HG02642 (cell line): ENCODE measurements at regions not wholly inside any gene's neighbourhood (a gene's known extent, or its start where the extent isn't known, plus 50 kb on each side); places are given as distances from the start of the nearest gene placed in this dataset.

Source experiments
- ATAC-seq: cut with Tn5 transposase; IDR thresholded peaks from one replicate; pipeline ENCODE4 v1.9.1; 2021; ENCODE audit warnings: mild to moderate bottlenecking; ENCODE audit not compliant: unreplicated experiment, poor library complexity

DNA sequence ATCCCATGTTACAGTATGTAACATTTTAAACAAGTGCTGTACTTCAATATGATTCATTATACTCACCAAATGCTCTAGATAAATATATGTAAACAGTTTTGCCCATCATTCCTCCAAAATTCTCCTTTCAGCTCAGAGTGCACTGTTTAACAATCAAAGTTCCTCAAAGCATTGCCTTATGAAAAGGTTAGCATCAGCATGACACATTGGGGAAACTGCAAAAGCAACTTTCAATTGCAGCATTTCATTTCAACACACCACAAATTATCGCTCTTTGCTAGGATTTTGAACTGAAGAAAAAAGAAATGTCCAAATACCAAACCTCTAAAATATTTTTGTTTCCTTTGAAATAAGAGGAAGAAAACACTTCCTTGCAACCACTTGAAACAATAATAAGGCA lies 413.2 kb downstream of the FLRT2 start:
- ATAC-seq, result no peak

DNA sequence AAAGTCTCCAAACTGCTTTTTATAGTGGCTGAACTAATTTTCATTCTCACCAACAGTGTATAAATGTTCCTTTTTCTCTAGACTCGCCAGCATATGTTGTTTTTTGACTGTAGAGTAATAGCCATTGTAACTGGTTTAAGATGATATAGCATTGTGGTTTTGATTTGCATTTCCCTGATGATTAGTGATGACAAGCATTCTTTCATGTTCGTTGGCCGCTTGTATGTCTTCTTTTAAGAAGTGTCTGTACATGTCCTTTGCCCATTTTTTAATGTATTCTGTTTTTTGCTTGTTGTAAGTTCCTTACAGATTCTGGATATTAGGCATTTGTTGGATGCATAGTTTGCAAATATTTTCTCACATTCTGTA lies 404.9 kb downstream of the FLRT2 start:
- peak; percentile 46 for ATAC-seq

DNA sequence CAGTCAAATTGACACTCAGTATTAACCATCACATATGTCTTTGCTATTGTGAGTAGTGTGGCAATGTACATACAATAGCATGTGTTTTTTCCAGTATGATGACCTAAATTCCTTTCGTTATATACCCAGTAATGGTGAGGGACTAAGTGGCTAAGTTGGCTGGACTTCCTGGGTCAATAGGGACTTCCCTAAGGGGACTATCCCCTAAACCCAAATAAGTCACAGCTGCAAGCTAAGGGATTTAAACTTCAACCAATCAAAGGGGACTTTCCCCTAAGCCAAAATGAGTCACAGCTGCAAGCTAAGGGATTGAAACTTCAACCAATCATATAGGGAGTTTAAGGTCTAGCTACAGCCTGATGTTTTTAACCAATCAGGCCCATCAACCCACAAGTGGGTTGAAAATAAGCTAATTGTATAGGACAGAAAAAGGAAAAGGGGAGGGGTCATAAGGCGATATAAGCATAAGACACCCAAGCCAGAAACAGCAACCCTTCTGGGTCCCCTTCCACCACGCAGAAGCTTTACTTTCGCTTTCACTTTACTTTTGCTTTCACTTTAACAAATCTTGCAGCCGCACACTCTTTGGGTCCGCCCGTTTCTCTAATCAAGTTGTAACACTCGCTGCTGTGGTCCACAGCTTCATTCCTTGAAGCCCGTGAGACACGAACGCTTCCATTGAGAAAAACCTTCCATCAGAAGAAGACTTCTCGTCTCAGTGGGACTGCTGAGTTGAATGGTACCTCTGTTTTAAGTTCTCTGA lies 404.4 kb downstream of the FLRT2 start:
- peak; percentile 92 for ATAC-seq

DNA sequence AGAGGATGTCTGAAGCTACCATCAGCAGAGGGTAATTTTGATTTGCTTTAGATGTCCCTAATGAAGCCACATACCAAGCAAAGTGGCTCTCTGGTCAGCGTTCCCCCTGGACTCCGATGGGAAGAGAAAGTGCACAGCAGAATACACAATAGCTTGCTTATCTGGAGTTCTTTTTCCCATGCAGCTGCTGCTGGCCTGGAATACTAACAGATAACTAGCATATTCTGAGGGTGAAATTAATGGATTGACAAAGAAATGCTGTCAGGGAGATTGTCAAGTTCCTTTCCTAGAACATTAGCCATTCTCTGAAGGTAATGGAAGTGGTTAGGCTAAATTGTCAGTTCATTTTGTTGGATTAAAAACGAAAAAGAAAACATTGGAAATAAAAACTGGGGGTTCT lies 391.3 kb downstream of the FLRT2 start:
- ATAC-seq, result no peak

DNA sequence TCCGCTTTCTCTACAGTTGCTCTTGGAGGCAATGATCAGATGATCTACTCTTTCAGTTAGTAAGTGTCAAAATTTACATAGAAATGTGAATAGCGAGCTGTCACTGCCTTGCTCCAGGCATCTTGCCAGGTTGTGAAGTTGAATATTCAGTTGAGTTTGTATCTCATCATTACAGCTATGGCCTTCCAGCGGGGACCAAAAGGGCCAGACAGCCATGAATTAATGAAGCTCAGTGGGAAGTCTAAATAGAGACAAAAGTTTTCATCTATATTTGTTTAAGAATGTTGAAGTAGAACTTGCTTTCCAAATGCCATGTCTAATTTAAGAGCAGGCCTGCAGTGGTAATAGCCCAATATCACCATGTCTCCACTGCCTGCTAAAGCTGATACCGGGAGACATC lies 387.8 kb downstream of the FLRT2 start:
- ATAC-seq, result no peak

DNA sequence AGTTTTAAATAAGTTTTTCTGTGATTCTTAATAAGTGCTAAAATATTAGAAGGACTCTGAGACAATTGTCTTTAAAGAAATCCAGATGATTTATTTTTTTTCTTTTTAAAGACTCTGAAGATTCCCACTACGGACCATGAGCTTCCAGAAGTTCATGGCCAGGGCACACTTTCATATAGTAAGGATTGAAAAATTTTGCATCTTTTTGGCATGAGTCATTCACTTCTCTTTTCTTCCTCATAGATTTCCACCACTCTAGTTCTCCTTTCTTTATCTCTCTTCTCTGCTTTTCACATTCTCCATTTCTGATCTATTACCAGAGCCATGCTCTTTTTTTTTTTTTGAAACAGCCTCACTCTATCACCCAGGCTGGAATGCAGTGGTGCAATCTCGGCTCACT lies 385.8 kb downstream of the FLRT2 start:
- ATAC-seq, result no peak

DNA sequence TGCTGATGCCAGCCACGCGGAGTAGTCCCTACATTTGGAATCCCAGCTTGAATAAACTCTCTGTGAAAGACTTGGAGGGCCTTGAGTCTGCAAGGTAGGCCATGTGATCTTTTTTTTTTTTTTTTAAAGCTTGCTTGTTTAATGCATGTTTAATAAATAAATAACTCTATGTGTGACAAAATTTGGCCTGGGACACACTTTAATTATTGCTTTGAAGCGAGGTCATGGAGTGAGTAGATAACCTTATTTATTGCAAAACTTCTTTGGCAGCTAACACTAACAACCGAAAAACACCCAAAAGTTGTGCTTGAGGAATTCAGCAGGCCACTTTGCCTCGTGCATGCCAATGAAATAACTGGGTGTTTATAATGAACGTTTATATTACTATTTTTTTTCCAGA lies 382.2 kb downstream of the FLRT2 start:
- ATAC-seq, result no peak

DNA sequence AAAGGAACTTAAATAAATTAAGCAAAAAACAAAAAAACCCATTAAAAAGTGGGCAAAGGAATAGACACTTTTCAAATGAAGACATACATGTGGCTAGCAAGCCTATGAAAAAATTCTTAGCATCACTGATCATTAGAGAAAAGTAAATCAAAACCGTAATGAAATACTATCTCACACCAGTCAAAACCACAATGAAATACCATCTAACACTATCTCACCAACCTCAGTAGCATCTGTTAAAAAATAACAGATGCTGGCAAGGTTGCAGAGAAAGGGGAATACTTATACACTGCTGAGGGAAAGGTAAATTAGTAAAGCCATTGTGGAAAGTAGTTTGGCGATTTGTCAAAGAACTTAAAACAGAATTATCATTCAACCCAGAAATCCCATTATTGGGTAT lies 381.1 kb downstream of the FLRT2 start:
- no peak for ATAC-seq

DNA sequence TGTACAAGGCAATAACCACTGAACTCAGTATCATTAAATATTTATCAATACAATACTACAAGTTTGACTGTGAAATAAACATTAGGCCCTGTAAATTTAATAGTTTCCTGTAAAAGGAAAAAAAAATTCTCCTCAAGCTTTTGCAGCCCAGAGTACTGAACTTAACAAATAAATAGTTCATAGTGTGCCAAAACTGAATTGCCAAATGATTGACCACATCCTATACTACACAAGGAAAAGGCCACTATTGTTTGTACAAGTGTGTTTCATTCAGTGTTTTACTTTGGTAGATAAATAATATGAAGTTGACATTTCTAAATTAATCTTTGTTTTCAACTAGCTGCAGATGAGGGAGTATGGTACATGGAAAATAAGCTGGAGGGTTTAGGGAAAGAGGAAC lies 379.6 kb downstream of the FLRT2 start:
- no peak for ATAC-seq

DNA sequence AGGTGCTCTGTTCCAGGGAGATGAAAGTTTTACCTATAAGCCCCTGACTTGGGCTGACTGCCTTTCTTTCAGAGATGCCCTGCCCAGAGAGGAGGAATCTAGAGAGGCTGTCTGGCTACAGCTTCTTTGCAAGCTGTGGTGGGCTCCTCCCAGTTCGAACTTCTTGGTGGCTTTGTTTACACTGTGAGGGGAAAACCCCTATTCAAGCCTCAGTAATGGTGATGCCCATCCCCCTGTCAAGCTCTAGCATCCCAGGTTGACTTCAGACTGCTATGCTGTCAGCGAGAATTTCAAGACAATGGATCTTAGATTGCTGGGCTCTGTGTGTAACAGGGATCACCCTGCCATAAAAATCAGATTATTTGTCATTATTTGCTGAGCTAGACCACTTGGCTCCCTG lies 377.6 kb downstream of the FLRT2 start:
- ATAC-seq, result no peak

DNA sequence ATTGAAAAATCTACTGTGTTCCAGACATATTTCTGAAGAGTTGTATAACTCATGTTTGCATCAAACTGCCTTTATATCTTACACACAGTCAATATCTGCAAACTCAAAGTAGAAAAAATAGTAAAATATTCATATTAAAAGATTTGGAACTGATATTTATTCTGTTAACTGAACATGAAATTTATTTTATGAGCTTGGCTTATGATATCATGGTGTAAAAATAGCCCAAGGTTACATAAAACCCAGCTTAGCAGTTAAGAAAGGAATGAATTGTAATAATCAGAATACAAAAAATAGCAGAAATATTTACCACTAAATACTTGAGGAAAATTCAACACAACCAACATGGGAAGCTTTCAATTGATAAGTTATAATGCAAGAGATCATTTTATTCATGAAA lies 367.9 kb downstream of the FLRT2 start:
- ATAC-seq, result no peak

DNA sequence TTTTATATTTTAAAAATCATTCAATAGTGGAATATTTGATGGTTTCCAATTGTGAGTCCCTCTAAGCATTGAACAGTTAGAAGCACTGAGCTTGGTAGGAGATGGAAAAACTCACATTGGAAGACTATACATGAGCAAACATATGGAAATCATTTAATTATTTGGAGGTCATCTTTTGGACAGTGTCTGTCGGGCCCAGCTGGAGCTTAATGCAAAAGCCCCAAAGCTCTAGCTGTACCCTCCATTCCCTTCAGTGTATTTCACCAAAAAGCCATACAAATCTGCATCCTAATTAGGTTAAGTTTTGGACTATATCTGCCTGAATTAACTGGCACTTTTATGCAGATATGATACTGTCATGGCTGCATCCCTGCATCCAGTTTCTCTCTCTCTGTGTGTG lies 365.7 kb downstream of the FLRT2 start:
- ATAC-seq, result no peak

DNA sequence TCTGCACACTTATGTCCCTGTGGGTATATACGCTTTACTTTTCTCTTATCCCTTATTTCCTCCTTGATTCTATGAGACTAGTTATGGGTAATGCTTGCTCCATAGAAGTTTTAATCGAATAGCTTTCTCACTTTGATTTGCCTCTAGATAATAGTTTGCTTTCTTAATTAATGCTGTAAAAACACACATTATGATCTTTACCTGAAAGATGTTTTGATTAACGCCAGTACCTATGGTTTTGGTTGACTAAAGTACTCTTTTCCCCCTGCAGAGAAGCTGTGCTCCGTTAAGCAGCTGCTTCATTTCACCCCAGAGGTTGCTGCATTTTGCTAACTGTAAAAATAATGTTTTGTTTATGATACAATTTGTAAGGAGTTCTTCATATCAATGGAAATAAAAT lies 362.3 kb downstream of the FLRT2 start:
- no peak for ATAC-seq

DNA sequence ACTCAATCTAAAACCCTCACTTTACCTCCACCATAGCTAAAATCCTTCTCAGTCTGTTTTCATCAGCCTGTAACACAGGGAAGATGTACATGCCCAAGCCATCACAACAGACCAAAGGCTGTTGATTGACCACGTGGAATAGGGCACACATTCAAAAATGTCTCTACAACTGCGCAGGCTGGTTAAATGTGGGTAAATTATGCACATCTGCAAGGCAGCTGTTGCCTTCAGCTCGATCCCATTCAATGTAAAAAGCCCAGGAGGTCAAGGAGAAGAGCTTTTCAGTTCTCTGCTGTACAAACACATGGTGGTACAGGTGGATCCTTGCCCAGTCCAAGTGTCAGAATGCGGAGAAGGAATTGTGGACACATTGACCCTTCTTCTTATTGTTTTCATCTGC lies 354.0 kb downstream of the FLRT2 start:
- ATAC-seq, result no peak

DNA sequence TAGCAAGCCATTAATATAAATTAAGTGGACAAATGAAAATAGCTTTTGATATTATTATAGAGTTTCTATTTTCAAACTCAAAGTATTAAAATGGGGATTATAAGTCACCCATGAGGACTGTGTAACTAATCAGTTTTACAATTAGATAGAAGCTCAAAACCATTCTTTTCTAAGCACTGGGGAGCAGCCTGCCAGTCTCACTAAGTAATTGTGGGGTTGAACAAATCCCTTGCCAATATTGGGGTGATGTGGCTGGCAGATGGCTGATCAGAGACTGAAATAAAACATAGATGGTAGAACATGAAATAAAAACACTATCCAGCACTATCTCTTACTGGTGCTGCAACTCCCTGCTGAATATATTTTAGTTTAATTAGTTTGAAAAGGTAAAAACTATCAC lies 353.2 kb downstream of the FLRT2 start:
- ATAC-seq, result no peak

DNA sequence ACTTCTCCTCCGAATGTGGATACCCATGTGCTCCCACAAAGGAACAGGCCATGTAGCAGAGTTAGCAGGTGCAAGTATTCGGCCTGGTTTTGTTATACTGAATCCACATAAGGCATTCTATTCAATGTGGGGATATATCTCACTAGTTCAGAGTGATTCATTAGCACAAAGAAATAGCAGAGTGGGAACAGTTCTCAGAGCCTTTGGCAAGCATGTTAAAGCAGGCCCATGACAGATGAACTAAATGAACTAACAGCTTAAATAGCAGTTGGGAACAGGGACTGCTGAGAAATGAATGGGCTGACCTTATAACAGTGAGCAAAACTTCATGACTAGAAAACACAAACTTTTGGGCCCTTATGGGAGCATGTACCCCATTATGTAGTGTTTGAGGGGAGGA lies 352.0 kb downstream of the FLRT2 start:
- ATAC-seq, result no peak

DNA sequence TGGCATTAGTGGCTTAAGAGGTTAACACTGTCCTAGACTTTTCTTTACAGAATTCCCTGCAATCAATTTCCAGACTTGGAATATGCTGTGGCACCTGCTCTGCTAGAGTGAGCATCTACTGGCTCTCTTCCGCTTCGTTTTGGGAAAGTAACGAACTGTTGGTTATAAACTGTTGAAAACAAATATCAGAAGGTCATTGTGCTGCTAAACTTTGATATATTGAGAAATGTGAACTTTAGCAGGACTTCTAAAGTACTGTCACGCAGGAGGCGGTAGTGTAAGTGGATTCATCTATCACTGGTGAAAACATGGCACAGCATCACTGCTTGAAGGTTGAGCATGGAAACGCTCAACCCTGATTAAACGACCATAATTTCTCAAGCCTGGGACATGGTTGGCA lies 348.9 kb downstream of the FLRT2 start:
- ATAC-seq, result no peak

DNA sequence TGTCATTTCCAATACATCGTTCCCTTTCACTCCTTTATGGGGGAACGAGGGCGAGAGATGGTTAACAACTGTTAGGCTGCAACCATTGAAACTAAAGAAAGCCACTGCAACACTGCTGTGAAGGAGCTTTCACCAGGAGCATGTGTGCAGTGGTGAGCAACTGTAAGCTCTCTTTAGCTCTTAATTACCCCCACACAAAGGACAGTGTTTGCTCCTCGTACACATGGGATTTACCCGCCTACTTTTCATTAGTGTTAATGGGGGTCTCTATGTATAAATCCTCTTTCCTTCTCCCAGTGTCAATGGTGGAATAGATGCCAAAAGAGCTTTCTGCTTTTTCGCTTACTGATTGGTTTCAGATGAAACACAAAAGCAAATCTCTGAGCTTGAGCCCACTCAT lies 343.1 kb downstream of the FLRT2 start:
- no peak for ATAC-seq

DNA sequence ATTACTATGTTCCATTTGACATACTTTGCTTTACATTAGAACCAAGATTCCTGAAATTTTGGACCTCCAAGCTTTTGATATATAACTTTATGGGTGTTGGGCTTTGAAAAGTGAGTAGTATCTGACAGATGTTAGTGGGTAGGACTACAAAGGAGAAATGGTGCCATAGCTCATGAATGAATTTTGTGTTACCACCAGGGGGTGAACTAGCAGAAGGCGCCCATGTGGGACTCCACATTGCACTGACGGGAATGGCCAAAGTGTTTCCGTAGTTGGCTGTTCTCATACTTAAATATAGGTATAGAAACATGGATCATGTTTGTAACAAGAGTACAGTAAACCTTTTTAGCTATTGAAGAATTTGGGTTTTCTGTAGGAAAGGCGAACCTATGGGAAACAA lies 337.5 kb downstream of the FLRT2 start:
- ATAC-seq, result no peak

DNA sequence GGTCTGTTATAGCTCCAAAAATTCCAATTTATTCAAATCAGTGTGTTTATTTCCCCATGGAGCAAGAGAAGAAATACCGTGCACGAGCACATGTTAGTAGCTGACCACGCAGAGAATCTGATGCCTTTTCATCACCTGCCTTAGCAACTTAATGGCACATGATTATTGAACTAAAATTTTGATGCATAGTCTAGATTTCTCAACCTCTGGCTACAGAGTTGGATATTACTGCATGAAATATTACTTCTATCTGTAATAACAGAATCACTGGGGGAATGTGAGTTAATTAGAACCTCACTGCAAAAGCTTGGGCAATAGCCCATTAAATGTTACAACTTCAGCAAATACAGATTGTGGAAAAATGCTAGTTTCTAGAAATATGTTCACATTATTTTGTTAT lies 335.8 kb downstream of the FLRT2 start:
- no peak for ATAC-seq

DNA sequence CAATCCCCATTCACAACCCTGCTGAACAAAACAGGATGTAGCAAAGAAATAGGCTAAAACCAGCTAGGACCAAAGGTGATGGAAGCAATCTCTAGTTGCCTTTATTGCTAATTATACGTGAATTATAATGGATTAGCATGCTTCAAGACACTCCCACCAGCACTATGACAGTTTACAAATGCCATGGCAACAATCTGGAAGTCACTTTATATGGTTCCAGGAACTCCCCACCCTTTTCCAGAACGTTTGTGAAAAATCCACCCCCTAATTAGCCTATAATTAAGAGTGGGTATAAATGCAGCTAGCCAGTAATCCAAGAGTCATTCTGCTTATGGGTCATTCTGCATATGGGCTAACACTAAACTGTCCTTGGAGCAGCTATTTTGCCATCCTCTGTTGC lies 328.7 kb downstream of the FLRT2 start:
- no peak for ATAC-seq

DNA sequence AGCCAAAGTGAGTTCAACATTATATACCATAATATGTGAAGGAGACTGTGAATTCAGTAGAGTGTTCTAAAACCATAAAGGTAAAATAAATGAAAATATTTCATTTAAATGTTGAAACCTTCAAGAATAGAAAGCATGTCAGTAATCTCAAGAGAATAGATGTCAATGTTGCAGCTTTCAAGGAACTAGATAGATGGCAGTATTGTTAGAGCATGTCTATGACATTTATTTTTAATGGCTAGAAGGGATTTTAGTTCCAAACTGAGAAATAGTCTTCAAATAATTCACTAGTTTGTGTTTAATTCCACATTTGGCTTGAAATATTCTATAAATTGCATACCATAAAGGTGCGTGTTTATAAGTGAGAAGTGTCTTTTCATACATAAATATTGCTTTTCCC lies 326.5 kb downstream of the FLRT2 start:
- no peak for ATAC-seq

DNA sequence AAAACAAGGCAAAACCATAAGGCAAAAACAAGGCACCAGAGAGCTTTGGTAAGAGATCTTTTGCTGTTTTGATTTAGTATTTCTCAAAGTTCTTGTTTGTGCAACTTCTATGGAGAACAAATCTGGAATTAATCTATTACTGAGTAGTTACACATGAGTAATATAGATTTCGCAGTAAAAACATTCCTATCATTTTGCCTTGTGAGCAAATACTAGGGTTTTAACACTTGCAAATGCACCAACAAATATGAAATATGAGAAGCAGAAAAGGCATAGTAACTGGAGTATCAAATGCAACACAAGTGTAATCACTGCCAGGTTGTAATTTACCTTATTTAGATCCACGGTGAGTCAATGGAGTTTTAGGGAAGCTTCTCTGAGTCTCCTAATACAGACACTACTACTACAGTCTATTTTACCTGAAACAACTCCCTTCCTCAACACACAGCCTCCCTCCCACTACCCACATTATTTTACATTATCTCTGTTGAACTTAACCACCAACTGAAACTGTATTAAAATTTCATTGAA lies 324.1 kb downstream of the FLRT2 start:
- no peak for ATAC-seq
